Activated naive CD8-positive, alpha-beta T cell (primary cell): ENCODE measurements at regions not wholly inside any gene's neighbourhood (a gene's known extent, or its start where the extent isn't known, plus 50 kb on each side); places are given as distances from the start of the nearest gene placed in this dataset.

Source experiments
- H3K27ac Mint-ChIP-seq: one replicate; pipeline ENCODE4 v1.8.0; 2021; ENCODE audit warnings: mixed read lengths
- H3K27me3 Mint-ChIP-seq: one replicate; pipeline ENCODE4 v1.8.0; 2021; ENCODE audit warnings: mixed read lengths
- H3K36me3 Mint-ChIP-seq: one replicate; pipeline ENCODE4 v1.8.0; 2021; ENCODE audit warnings: mixed read lengths
- H3K4me1 Mint-ChIP-seq: one replicate; pipeline ENCODE4 v1.8.0; 2021; ENCODE audit warnings: low read depth, mixed read lengths
- H3K4me3 Mint-ChIP-seq: one replicate; pipeline ENCODE4 v1.8.0; 2021; ENCODE audit warnings: mild to moderate bottlenecking, mixed read lengths
- H3K9me3 Mint-ChIP-seq: one replicate; pipeline ENCODE4 v1.8.0; 2021; ENCODE audit warnings: low read depth, mixed read lengths

- peaks cover 3% of the 10 kb centered on the region for H3K9me3 Mint-ChIP-seq
- H3K27me3 Mint-ChIP-seq, result no peaks in the 10 kb centered on the region
- H3K36me3 Mint-ChIP-seq, result no peaks in the 10 kb centered on the region
- no peak overlapping the region for H3K27ac Mint-ChIP-seq
- H3K4me1 Mint-ChIP-seq, result no peaks in the 10 kb centered on the region
- no peak overlapping the region for H3K4me3 Mint-ChIP-seq
Observed at GRCh38 chr13:107031716-107032115, 463.8 kb upstream of the ARGLU1 start.

GRCh38 chr13:107028751-107029150, 460.8 kb upstream of the ARGLU1 start:
- no peak overlapping the region for H3K27ac Mint-ChIP-seq
- H3K4me1 Mint-ChIP-seq, result no peaks in the 10 kb centered on the region
- no peaks in the 10 kb centered on the region for H3K36me3 Mint-ChIP-seq
- no peak overlapping the region for H3K4me3 Mint-ChIP-seq
- H3K27me3 Mint-ChIP-seq, result no peaks in the 10 kb centered on the region
- peaks cover 9% of the 10 kb centered on the region for H3K9me3 Mint-ChIP-seq

- no peaks in the 10 kb centered on the region for H3K4me1 Mint-ChIP-seq
- no peak overlapping the region for H3K27ac Mint-ChIP-seq
- peaks cover 10% of the 10 kb centered on the region for H3K9me3 Mint-ChIP-seq
- no peaks in the 10 kb centered on the region for H3K36me3 Mint-ChIP-seq
- no peaks in the 10 kb centered on the region for H3K27me3 Mint-ChIP-seq
- H3K4me3 Mint-ChIP-seq, result no peak overlapping the region
Observed at GRCh38 chr13:107025991-107026390, 458.1 kb upstream of the ARGLU1 start.

- H3K27me3 Mint-ChIP-seq, result no peaks in the 10 kb centered on the region
- H3K9me3 Mint-ChIP-seq, result peaks cover 7% of the 10 kb centered on the region
- no peak overlapping the region for H3K27ac Mint-ChIP-seq
- H3K4me3 Mint-ChIP-seq, result no peak overlapping the region
- H3K4me1 Mint-ChIP-seq, result no peaks in the 10 kb centered on the region
- no peaks in the 10 kb centered on the region for H3K36me3 Mint-ChIP-seq
Observed at GRCh38 chr13:107023335-107023734, 455.4 kb upstream of the ARGLU1 start.

- H3K36me3 Mint-ChIP-seq, result no peaks in the 10 kb centered on the region
- no peaks in the 10 kb centered on the region for H3K4me1 Mint-ChIP-seq
- no peak overlapping the region for H3K4me3 Mint-ChIP-seq
- H3K27ac Mint-ChIP-seq, result no peak overlapping the region
- H3K9me3 Mint-ChIP-seq, result peaks cover 7% of the 10 kb centered on the region
- no peaks in the 10 kb centered on the region for H3K27me3 Mint-ChIP-seq
Observed at GRCh38 chr13:107020393-107020792, 452.5 kb upstream of the ARGLU1 start.

- H3K27me3 Mint-ChIP-seq, result no peaks in the 10 kb centered on the region
- H3K27ac Mint-ChIP-seq, result no peak overlapping the region
- no peaks in the 10 kb centered on the region for H3K9me3 Mint-ChIP-seq
- no peaks in the 10 kb centered on the region for H3K36me3 Mint-ChIP-seq
- H3K4me3 Mint-ChIP-seq, result no peak overlapping the region
- H3K4me1 Mint-ChIP-seq, result no peaks in the 10 kb centered on the region
Observed at GRCh38 chr13:107018285-107018684, 450.3 kb upstream of the ARGLU1 start.

- H3K4me1 Mint-ChIP-seq, result no peaks in the 10 kb centered on the region
- H3K27ac Mint-ChIP-seq, result no peak overlapping the region
- no peak overlapping the region for H3K4me3 Mint-ChIP-seq
- no peaks in the 10 kb centered on the region for H3K9me3 Mint-ChIP-seq
- H3K27me3 Mint-ChIP-seq, result no peaks in the 10 kb centered on the region
- H3K36me3 Mint-ChIP-seq, result no peaks in the 10 kb centered on the region
Observed at GRCh38 chr13:107006661-107007060, 438.7 kb upstream of the ARGLU1 start.

- no peaks in the 10 kb centered on the region for H3K36me3 Mint-ChIP-seq
Observed at GRCh38 chr13:107005577-107005976, 437.6 kb upstream of the ARGLU1 start.

GRCh38 chr13:107003911-107004310, 436.0 kb upstream of the ARGLU1 start:
- H3K36me3 Mint-ChIP-seq, result no peaks in the 10 kb centered on the region
- H3K27ac Mint-ChIP-seq, result no peak overlapping the region
- no peaks in the 10 kb centered on the region for H3K9me3 Mint-ChIP-seq
- no peaks in the 10 kb centered on the region for H3K4me1 Mint-ChIP-seq
- H3K4me3 Mint-ChIP-seq, result no peak overlapping the region
- H3K27me3 Mint-ChIP-seq, result no peaks in the 10 kb centered on the region

More at GRCh38 chr13:107005577-107005976, 437.6 kb upstream of the ARGLU1 start:
- Mint-ChIP-seq H3K27ac (no peak overlapping the region), H3K4me1 (no peaks in the 10 kb centered on the region), H3K9me3 (no peaks in the 10 kb centered on the region), H3K4me3 (no peak overlapping the region), H3K27me3 (no peaks in the 10 kb centered on the region)

GRCh38 chr13:106998664-106999063, 430.7 kb upstream of the ARGLU1 start:
- Mint-ChIP-seq H3K4me3 (no peak overlapping the region), H3K36me3 (no peaks in the 10 kb centered on the region), H3K27me3 (no peaks in the 10 kb centered on the region), H3K27ac (no peak overlapping the region), H3K4me1 (no peaks in the 10 kb centered on the region), H3K9me3 (no peaks in the 10 kb centered on the region)

GRCh38 chr13:106997696-106998095, 429.8 kb upstream of the ARGLU1 start:
- H3K36me3 Mint-ChIP-seq, result no peaks in the 10 kb centered on the region

GRCh38 chr13:106996867-106997618, 429.1 kb upstream of the ARGLU1 start:
- H3K27ac Mint-ChIP-seq, result no peak overlapping the region
- no peaks in the 10 kb centered on the region for H3K4me1 Mint-ChIP-seq
- H3K36me3 Mint-ChIP-seq, result no peaks in the 10 kb centered on the region
- H3K27me3 Mint-ChIP-seq, result no peaks in the 10 kb centered on the region
- no peaks in the 10 kb centered on the region for H3K9me3 Mint-ChIP-seq
- H3K4me3 Mint-ChIP-seq, result no peak overlapping the region

More at GRCh38 chr13:106997696-106998095, 429.8 kb upstream of the ARGLU1 start:
- no peaks in the 10 kb centered on the region for H3K9me3 Mint-ChIP-seq
- H3K4me1 Mint-ChIP-seq, result no peaks in the 10 kb centered on the region
- H3K27ac Mint-ChIP-seq, result no peak overlapping the region
- no peaks in the 10 kb centered on the region for H3K27me3 Mint-ChIP-seq
- H3K4me3 Mint-ChIP-seq, result no peak overlapping the region

- Mint-ChIP-seq H3K27ac (no peak overlapping the region), H3K9me3 (no peaks in the 10 kb centered on the region), H3K4me3 (no peak overlapping the region), H3K27me3 (no peaks in the 10 kb centered on the region), H3K4me1 (no peaks in the 10 kb centered on the region), H3K36me3 (no peaks in the 10 kb centered on the region)
Observed at GRCh38 chr13:106990594-106990993, 422.7 kb upstream of the ARGLU1 start.

- H3K27ac Mint-ChIP-seq, result no peak overlapping the region
- H3K27me3 Mint-ChIP-seq, result no peaks in the 10 kb centered on the region
- no peaks in the 10 kb centered on the region for H3K9me3 Mint-ChIP-seq
Observed at GRCh38 chr13:106989876-106990275, 421.9 kb upstream of the ARGLU1 start.

GRCh38 chr13:106987427-106987785, 419.5 kb upstream of the ARGLU1 start:
- no peaks in the 10 kb centered on the region for H3K4me1 Mint-ChIP-seq
- H3K36me3 Mint-ChIP-seq, result no peaks in the 10 kb centered on the region
- no peak overlapping the region for H3K4me3 Mint-ChIP-seq
- no peaks in the 10 kb centered on the region for H3K9me3 Mint-ChIP-seq
- no peak overlapping the region for H3K27ac Mint-ChIP-seq
- H3K27me3 Mint-ChIP-seq, result no peaks in the 10 kb centered on the region

More at GRCh38 chr13:106989876-106990275, 421.9 kb upstream of the ARGLU1 start:
- Mint-ChIP-seq H3K36me3 (no peaks in the 10 kb centered on the region), H3K4me1 (no peaks in the 10 kb centered on the region), H3K4me3 (no peak overlapping the region)
